ENCODE measurements at regions not wholly inside any gene's neighbourhood (a gene's known extent, or its start where the extent isn't known, plus 50 kb on each side); places are given as distances from the start of the nearest gene placed in this dataset.

DNA sequence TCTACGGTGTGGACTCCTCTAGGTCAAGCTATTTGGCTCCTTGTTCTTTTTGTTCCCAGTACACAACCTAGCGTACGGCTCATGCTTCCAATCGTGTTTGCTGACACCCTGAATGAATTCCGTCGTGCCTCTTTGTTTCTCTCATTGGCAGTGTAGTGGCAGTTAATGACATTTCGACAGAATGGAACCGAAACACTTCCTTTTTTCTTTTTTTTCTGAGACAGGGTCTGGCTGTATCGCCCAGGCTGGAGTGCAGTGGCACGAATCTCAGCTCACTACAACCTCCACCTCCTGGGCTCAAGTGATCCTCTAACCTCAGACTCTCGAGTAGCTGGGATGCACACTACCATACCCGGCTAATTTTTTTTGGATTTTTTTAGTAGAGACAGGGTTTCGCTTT is 113.3 kb upstream of the ATP6AP2 start:
- Histone ChIP-seq H3K4me3 (no peak overlapping the region), H3K27ac (no peak overlapping the region), H3K27me3 (replicated peaks; ENCODE audit: insufficient read depth) (no peaks in the 10 kb centered on the region), H3K4me1 (ENCODE audit: control insufficient read depth in 1 of 2, low read depth in 2 of 2) (no peaks in the 10 kb centered on the region), H3K36me3 (no peaks in the 10 kb centered on the region), H3K9me3 (no peaks in the 10 kb centered on the region)
- DNase-seq (ENCODE audit: low spot score) (no peak), ATAC-seq (ENCODE audit: insufficient number of reproducible peaks, low FRiP score, low read depth) (no peak)
- TF ChIP-seq CTCF (IDR thresholded peaks at IDR 0.05), result no peak

DNA sequence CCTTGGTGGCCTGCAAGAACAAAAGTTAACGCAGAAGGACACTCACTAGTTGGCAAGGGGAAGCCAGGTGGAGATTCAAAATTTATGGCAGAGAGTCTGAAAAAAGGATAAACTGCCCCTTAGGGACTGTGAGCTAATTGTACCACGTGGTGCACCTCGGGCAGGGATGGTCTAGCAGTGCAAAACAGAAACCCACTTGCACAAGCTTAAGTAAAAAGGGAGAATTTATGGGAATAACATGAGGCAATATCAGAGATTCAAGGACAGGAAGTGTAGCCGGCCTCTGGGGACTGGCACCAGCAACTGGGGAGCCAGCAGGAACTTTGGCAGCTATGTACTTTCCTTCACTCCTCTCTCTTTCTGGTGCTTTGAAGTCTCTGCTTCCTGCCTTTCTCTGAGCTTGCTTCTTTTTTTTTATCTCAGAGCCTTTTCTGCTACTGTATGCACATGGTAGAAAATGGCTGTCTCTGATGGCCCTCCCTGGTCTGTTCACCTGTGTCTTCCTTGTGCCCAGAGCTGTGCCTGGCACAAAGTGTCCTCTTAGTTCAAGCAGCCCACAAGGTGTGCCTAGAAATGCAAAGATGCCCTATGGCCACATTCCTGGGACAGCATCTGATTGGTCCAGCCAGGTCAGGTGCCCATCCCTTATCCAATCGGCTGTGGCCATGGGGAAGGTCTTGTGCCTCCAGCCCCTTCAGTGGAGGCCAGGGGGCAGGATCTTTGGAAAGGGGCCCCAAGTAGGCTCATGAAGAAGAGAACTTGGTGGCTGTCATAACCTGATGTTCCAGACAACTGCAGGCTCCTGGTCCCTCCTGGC is 114.8 kb upstream of the ATP6AP2 start:
- H3K4me3 ChIP-seq, result no peak overlapping the region
- H3K36me3 ChIP-seq, result no peaks in the 10 kb centered on the region
- H3K4me1 ChIP-seq (ENCODE audit: control insufficient read depth in 1 of 2, low read depth in 2 of 2), result no peaks in the 10 kb centered on the region
- H3K27ac ChIP-seq, result no peak overlapping the region
- DNase-seq (ENCODE audit: low spot score) (no peak), ATAC-seq (ENCODE audit: insufficient number of reproducible peaks, low FRiP score, low read depth) (no peak)
- no peaks in the 10 kb centered on the region for H3K27me3 ChIP-seq (replicated peaks; ENCODE audit: insufficient read depth)
- TF ChIP-seq CTCF (IDR thresholded peaks at IDR 0.05), result no peak
- no peaks in the 10 kb centered on the region for H3K9me3 ChIP-seq

GRCh38 chrX:40462795-40463194 is 118.0 kb upstream of the ATP6AP2 start:
- H3K4me3 ChIP-seq, result no peak overlapping the region
- DNase-seq (ENCODE audit: low spot score) (no peak), ATAC-seq (ENCODE audit: insufficient number of reproducible peaks, low FRiP score, low read depth) (no peak)
- no peaks in the 10 kb centered on the region for H3K36me3 ChIP-seq
- H3K4me1 ChIP-seq (ENCODE audit: control insufficient read depth in 1 of 2, low read depth in 2 of 2), result no peaks in the 10 kb centered on the region
- H3K27ac ChIP-seq, result no peak overlapping the region
- H3K27me3 ChIP-seq (replicated peaks; ENCODE audit: insufficient read depth), result no peaks in the 10 kb centered on the region
- H3K9me3 ChIP-seq, result no peaks in the 10 kb centered on the region
- TF ChIP-seq CTCF (IDR thresholded peaks at IDR 0.05), result no peak

GRCh38 chrX:40460926-40461325 is 119.8 kb upstream of the ATP6AP2 start:
- Histone ChIP-seq H3K4me3 (no peak overlapping the region), H3K27me3 (replicated peaks; ENCODE audit: insufficient read depth) (no peaks in the 10 kb centered on the region), H3K36me3 (no peaks in the 10 kb centered on the region), H3K27ac (no peak overlapping the region), H3K4me1 (ENCODE audit: control insufficient read depth in 1 of 2, low read depth in 2 of 2) (no peaks in the 10 kb centered on the region), H3K9me3 (no peaks in the 10 kb centered on the region)
- TF ChIP-seq CTCF (IDR thresholded peaks at IDR 0.05), result no peak
- no peak for ATAC-seq (ENCODE audit: insufficient number of reproducible peaks, low FRiP score, low read depth)
- no peak for DNase-seq (ENCODE audit: low spot score)

DNA sequence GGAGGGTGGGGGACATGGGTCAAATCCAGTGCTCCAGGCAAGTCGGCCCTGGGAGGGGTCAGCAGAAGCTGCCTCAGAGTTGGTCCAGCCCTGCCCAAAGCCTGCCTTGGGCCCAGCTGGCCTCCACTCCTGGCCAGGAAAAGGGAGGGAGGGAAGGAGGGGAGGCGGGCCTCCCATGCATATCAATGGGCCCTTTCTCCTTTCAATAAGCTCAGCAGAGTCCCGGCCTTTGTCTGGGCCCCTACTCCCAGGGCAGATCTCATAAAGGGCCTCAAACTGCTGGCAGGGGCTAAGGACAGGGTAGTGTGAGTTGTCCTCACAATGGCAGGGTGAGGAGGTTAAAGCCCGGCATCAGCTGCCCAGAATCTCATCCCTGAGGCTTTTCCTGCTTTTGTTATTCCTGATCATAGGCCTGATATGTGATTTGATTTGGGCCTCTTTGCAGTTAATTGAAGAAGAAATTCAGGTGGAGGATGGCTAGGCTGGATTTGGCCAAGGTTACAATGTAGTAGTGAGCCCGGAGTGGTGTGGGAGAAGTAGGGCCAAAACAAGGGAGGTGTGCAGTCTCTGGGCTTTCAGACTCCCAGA is 121.1 kb upstream of the ATP6AP2 start:
- Histone ChIP-seq H3K27ac (no peak overlapping the region), H3K4me1 (ENCODE audit: control insufficient read depth in 1 of 2, low read depth in 2 of 2) (no peaks in the 10 kb centered on the region), H3K4me3 (no peak overlapping the region), H3K36me3 (no peaks in the 10 kb centered on the region), H3K27me3 (replicated peaks; ENCODE audit: insufficient read depth) (no peaks in the 10 kb centered on the region), H3K9me3 (no peaks in the 10 kb centered on the region)
- TF ChIP-seq CTCF (IDR thresholded peaks at IDR 0.05), result no peak
- ATAC-seq (ENCODE audit: insufficient number of reproducible peaks, low FRiP score, low read depth) (no peak), DNase-seq (ENCODE audit: low spot score) (no peak)

Data from thoracic aorta (tissue), 2 donors.